H1 (cell line): ENCODE measurements at regions not wholly inside any gene's neighbourhood (a gene's known extent, or its start where the extent isn't known, plus 50 kb on each side); places are given as distances from the start of the nearest gene placed in this dataset.

Source experiments
- CTCF ChIA-PET: fragments of 300-600 bp; sonication (Branson Sonifier 250); formaldehyde crosslinking; loops from one replicate; lab custom pipeline; 2021; ENCODE audit not compliant: partially characterized antibody; lab: Charles Lee
- POLR2A ChIA-PET: fragments of 300-600 bp; sonication (Branson Sonifier 250); formaldehyde crosslinking; loops from one replicate; lab custom pipeline; 2021; ENCODE audit warnings: inconsistent platforms; ENCODE audit not compliant: partially characterized antibody; lab: Charles Lee
- DNase-seq, 2 experiments: peaks; one replicate each; pipeline versions ENCODE4 v3.0.0 to v3.0.0-alpha.2; 2010 to 2022; ENCODE audit warnings: low spot score in 2 of 2, low read depth in 1 of 2, mixed read lengths in 1 of 2
- FAIRE-seq: peaks from 2 replicates; lab custom pipeline; 2011; peaks lifted over from hg19 to GRCh38; lab: Jason Lieb, UNC
- H2AFZ ChIP-seq: 2 replicates; pipeline ENCODE4 v1.8.1; 2012; ENCODE audit warnings: low read length, inconsistent platforms
- H2AK5ac ChIP-seq: 2 replicates; pipeline ENCODE4 v1.6.1; 2013; ENCODE audit warnings: low read depth, low read length
- H2BK120ac ChIP-seq: replicated peaks from 2 replicates; pipeline ENCODE3; 2013; ENCODE audit warnings: low read depth, low read length, inconsistent platforms
- H2BK12ac ChIP-seq: 2 replicates; pipeline ENCODE4 v1.6.1; 2013; ENCODE audit warnings: low read depth, low read length
- H2BK15ac ChIP-seq: 2 replicates; pipeline ENCODE4 v1.6.1; 2013; ENCODE audit warnings: low read length
- H2BK20ac ChIP-seq: 2 replicates; pipeline ENCODE4 v1.6.1; 2013; ENCODE audit warnings: low read length
- H2BK5ac ChIP-seq: 2 replicates; pipeline ENCODE4 v1.6.1; 2013; ENCODE audit warnings: low read depth, low read length
- H3K14ac ChIP-seq: 2 replicates; pipeline ENCODE4 v1.6.1; 2013; ENCODE audit warnings: inconsistent platforms; ENCODE audit not compliant: insufficient read length
- H3K18ac ChIP-seq: 2 replicates; pipeline ENCODE4 v1.6.1; 2013; ENCODE audit warnings: low read length; ENCODE audit errors: extremely low read depth
- H3K23ac ChIP-seq: 2 replicates; pipeline ENCODE4 v1.6.1; 2013; ENCODE audit warnings: inconsistent platforms; ENCODE audit not compliant: insufficient read length
- H3K23me2 ChIP-seq: 2 replicates; pipeline ENCODE4 v1.6.1; 2013; ENCODE audit warnings: low read depth, low read length
- H3K27ac ChIP-seq: 2 replicates; pipeline ENCODE4 v1.6.1; 2011; ENCODE audit warnings: low read depth, low read length, inconsistent platforms
- H3K27me3 ChIP-seq, 4 experiments: replicated peaks in 1 of 4; 1 replicate in 1 of 4; 2 replicates in 3 of 4; pipeline versions ENCODE4 v1.6.1 to v1.8.1; 2011 to 2013; ENCODE audit warnings: low read length in 3 of 4, mild to moderate bottlenecking in 3 of 4, inconsistent platforms in 2 of 4, mixed read lengths in 2 of 4, moderate library complexity in 1 of 4; ENCODE audit not compliant: control insufficient read depth in 3 of 4, insufficient read depth in 3 of 4; ENCODE audit errors: extremely low read depth in 1 of 4
- H3K36me3 ChIP-seq, 4 experiments: 2 replicates each; pipeline versions ENCODE4 v1.6.1 to v1.8.1; 2011 to 2013; ENCODE audit warnings: mild to moderate bottlenecking in 4 of 4, low read length in 3 of 4, moderate library complexity in 2 of 4, control low read depth in 1 of 4, inconsistent platforms in 1 of 4; ENCODE audit not compliant: insufficient read depth in 4 of 4, control insufficient read depth in 2 of 4
- H3K4ac ChIP-seq: replicated peaks from 2 replicates; pipeline ENCODE3; 2013; ENCODE audit warnings: low read length, low read depth, mixed read lengths, inconsistent platforms; ENCODE audit not compliant: insufficient read length
- H3K4me1 ChIP-seq, 4 experiments: replicated peaks in 1 of 4; 1 replicate in 1 of 4; 2 replicates in 3 of 4; pipeline versions ENCODE4 v1.6.1 to v1.8.1; 2011 to 2013; ENCODE audit warnings: low read length in 3 of 4, inconsistent platforms in 2 of 4, mixed read lengths in 1 of 4; ENCODE audit not compliant: insufficient read depth in 4 of 4, control insufficient read depth in 3 of 4
- H3K4me2 ChIP-seq, 2 experiments: 2 replicates each; pipeline versions ENCODE4 v1.6.1 to v1.8.1; 2011 to 2013; ENCODE audit warnings: low read depth in 2 of 2, low read length in 2 of 2, control low read depth in 1 of 2, inconsistent platforms in 1 of 2, mild to moderate bottlenecking in 1 of 2; ENCODE audit not compliant: insufficient read depth in 1 of 2
- H3K4me3 ChIP-seq, 4 experiments: fragments of 200-600, 300-600 bp in 1 of 4; sonication (generic), shearing (Covaris generic), sonication (Bioruptor Twin) in 1 of 4; 2 replicates each; pipeline versions ENCODE4 v1.5.1 to v1.8.1; 2011 to 2016; ENCODE audit warnings: low read length in 4 of 4, low read depth in 3 of 4, control low read depth in 2 of 4, inconsistent platforms in 2 of 4, mild to moderate bottlenecking in 2 of 4, mixed read lengths in 1 of 4, moderate library complexity in 1 of 4; ENCODE audit not compliant: insufficient read depth in 2 of 4; ENCODE audit errors: extremely low read depth in 1 of 4
- H3K56ac ChIP-seq: replicated peaks from 2 replicates; pipeline ENCODE3; 2013; ENCODE audit warnings: low read depth, mild to moderate bottlenecking, mixed read lengths, low read length, inconsistent platforms; ENCODE audit not compliant: insufficient read length
- H3K79me1 ChIP-seq: 2 replicates; pipeline ENCODE4 v1.6.1; 2013; ENCODE audit warnings: low read depth, low read length, control low read depth
- H3K79me2 ChIP-seq, 2 experiments: 2 replicates each; pipeline versions ENCODE4 v1.6.1 to v1.8.1; 2012 to 2013; ENCODE audit warnings: low read length in 2 of 2, mild to moderate bottlenecking in 2 of 2, inconsistent platforms in 1 of 2; ENCODE audit not compliant: insufficient read depth in 2 of 2, control insufficient read depth in 1 of 2
- H3K9ac ChIP-seq, 4 experiments: replicated peaks in 1 of 4; 1 replicate in 1 of 4; 2 replicates in 3 of 4; pipeline versions ENCODE4 v1.6.1 to v1.8.1; 2011 to 2013; ENCODE audit warnings: low read depth in 3 of 4, low read length in 3 of 4, control low read depth in 2 of 4, mild to moderate bottlenecking in 2 of 4, moderate library complexity in 2 of 4, inconsistent platforms in 1 of 4; ENCODE audit errors: extremely low read depth in 1 of 4
- H3K9me3 ChIP-seq, 2 experiments: 2 replicates each; pipeline versions ENCODE4 v1.6.1 to v1.8.1; 2012 to 2013; ENCODE audit warnings: mild to moderate bottlenecking in 2 of 2, moderate library complexity in 2 of 2, control low read depth in 1 of 2, inconsistent platforms in 1 of 2, low read depth in 1 of 2, low read length in 1 of 2, mixed read lengths in 1 of 2; ENCODE audit not compliant: insufficient read depth in 2 of 2
- H4K20me1 ChIP-seq, 2 experiments: replicated peaks in 1 of 2; 2 replicates each; pipeline versions ENCODE3 to v1.8.1; 2011 to 2013; ENCODE audit warnings: inconsistent platforms in 2 of 2, low read length in 2 of 2, mild to moderate bottlenecking in 1 of 2; ENCODE audit not compliant: insufficient read depth in 2 of 2, control insufficient read depth in 1 of 2
- H4K5ac ChIP-seq: 2 replicates; pipeline ENCODE4 v1.6.1; 2013; ENCODE audit warnings: low read length, low read depth, mixed read lengths, inconsistent platforms; ENCODE audit not compliant: insufficient read length
- H4K8ac ChIP-seq: 2 replicates; pipeline ENCODE4 v1.8.0; 2013; ENCODE audit warnings: mild to moderate bottlenecking, moderate library complexity, low read length, inconsistent platforms; ENCODE audit not compliant: insufficient read depth; ENCODE audit errors: extremely low read depth
- H4K91ac ChIP-seq: replicated peaks from 2 replicates; pipeline ENCODE3; 2013; ENCODE audit warnings: low read length, mixed read lengths, inconsistent platforms; ENCODE audit not compliant: insufficient read length
- BCL11A ChIP-seq, 2 experiments: IDR thresholded peaks; one replicate each; pipeline ENCODE4 v1.6.1; 2011; ENCODE audit warnings: low read depth in 2 of 2, low read length in 2 of 2, mild to moderate bottlenecking in 2 of 2
- CTBP2 ChIP-seq: IDR thresholded peaks from 2 replicates; pipeline ENCODE4 v1.7.0; 2011; ENCODE audit warnings: borderline replicate concordance, mild to moderate bottlenecking, moderate library complexity, mixed read lengths, low read length; ENCODE audit not compliant: insufficient read depth, insufficient read length
- HDAC6 ChIP-seq: IDR thresholded peaks from one replicate; pipeline ENCODE4 v1.7.1; 2012; ENCODE audit warnings: low read depth, mild to moderate bottlenecking, inconsistent platforms, low read length, moderate library complexity
- MAFK ChIP-seq: IDR thresholded peaks from 2 replicates; pipeline ENCODE4 v1.6.1; 2012; ENCODE audit warnings: low read depth, mild to moderate bottlenecking, improper control_type of control experiment, low read length
- PHF8 ChIP-seq: fragments of 200-600 bp; sonication (generic); conservative IDR thresholded peaks from 2 replicates; pipeline ENCODE4 v1.7.1; 2012; ENCODE audit warnings: low read depth, mild to moderate bottlenecking, inconsistent platforms, low read length, moderate library complexity
- POLR2AphosphoS5 ChIP-seq: IDR thresholded peaks from 2 replicates; pipeline ENCODE4 v1.6.1; 2011; ENCODE audit warnings: low read depth, low read length
- RAD21 ChIP-seq, 2 experiments: IDR thresholded peaks in 1 of 2; conservative IDR thresholded peaks in 1 of 2; 2 replicates each; pipeline ENCODE4 v1.6.1; 2011; ENCODE audit warnings: low read depth in 2 of 2, low read length in 2 of 2, improper control_type of control experiment in 1 of 2, inconsistent platforms in 1 of 2, mild to moderate bottlenecking in 1 of 2, moderate library complexity in 1 of 2
- SIRT6 ChIP-seq: IDR thresholded peaks from one replicate; pipeline ENCODE4 v1.7.1; 2012; ENCODE audit warnings: low read length, inconsistent platforms
- SIX5 ChIP-seq: IDR thresholded peaks from 2 replicates; pipeline ENCODE4 v1.6.1; 2011; ENCODE audit warnings: mild to moderate bottlenecking, low read depth, low read length
- TAF7 ChIP-seq: optimal IDR thresholded peaks from 2 replicates; pipeline ENCODE3; 2011; ENCODE audit warnings: low read depth, mild to moderate bottlenecking, inconsistent platforms, low read length, moderate library complexity, borderline replicate concordance
- WGBS, 2 experiments: shearing (Covaris generic) in 1 of 2; methylation state at CpG; one replicate each; pipeline versions ENCODE4 v1.1.6 to v1.1.7; 2013 to 2015; ENCODE audit warnings: low lambda C conversion rate in 2 of 2, mixed read lengths in 2 of 2, inconsistent platforms in 1 of 2, low coverage in 1 of 2, missing lambda C conversion rate in 1 of 2; ENCODE audit not compliant: insufficient replicate concordance in 2 of 2, insufficient coverage in 1 of 2, insufficient read length in 1 of 2; ENCODE audit errors: extremely low coverage in 1 of 2, missing lambda C conversion rate in 1 of 2; 5-methylcytosine and 5-hydroxymethylcytosine counted together
- TF ChIP-seq, protein P1 (sequence below), 3 experiments: IDR thresholded peaks; 1 replicate in 2 of 3; 2 replicates in 1 of 3; pipeline versions ENCODE4 v1.5.1 to v1.6.1; 2011; ENCODE audit warnings: low read length in 3 of 3, mild to moderate bottlenecking in 3 of 3, inconsistent platforms in 2 of 3, low read depth in 1 of 3, moderate library complexity in 1 of 3; ENCODE audit not compliant: insufficient read depth in 1 of 3; ENCODE audit errors: control extremely low read depth in 1 of 3

DNA sequence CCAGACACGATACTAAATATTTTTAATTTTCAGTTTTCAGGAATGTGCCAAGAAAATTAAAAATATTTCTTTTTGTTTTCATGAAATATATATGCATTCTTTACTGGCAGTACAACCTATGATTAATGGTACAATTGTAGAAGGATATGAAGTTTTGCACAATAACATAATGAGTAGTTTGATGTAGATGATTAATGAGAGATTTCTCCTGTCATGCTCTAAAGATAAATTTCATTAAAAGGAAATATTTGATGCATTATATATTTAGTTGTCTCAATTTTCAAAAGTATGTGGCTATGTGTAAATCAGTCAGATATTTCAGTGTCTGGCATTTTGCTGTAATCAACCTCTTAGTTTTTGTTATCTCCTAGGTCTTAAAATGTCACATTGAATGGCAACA lies 940.2 kb upstream of the MDGA2 start:
- 94% methylated on average over 1 of the region's 1 CpG; no CpG with 5 or more reads in 1 of the 2 experiments for WGBS, 2 experiments
- H3K23ac ChIP-seq, result no peak overlapping the region
- H3K36me3 ChIP-seq, result no peaks in the 10 kb centered on the region
- H4K20me1 ChIP-seq, result no peaks in the 10 kb centered on the region
- no peak overlapping the region for H3K27ac ChIP-seq
- H3K27me3 ChIP-seq, result no peaks in the 10 kb centered on the region
- H2BK12ac ChIP-seq, result no peak overlapping the region
- no peak overlapping the region for H2BK120ac ChIP-seq
- no peak overlapping the region for H3K4ac ChIP-seq
- no peak overlapping the region for H3K56ac ChIP-seq
- H2AFZ ChIP-seq, result no peak overlapping the region
- no peaks in the 10 kb centered on the region for H3K4me1 ChIP-seq
- H3K18ac ChIP-seq, result no peak overlapping the region
- no peak overlapping the region for H2BK15ac ChIP-seq
- peaks cover 0 to 3% of the 10 kb centered on the region in 2 experiments; a peak in 1 of 4 replicates for H3K9me3 ChIP-seq
- no peaks in the 10 kb centered on the region for H3K79me1 ChIP-seq
- DNase-seq (no peak), FAIRE-seq (no peak)
- no peak overlapping the region for H2BK20ac ChIP-seq
- H3K4me2 ChIP-seq, result no peak overlapping the region
- no peak overlapping the region for H3K14ac ChIP-seq
- H3K23me2 ChIP-seq, result no peaks in the 10 kb centered on the region
- ChIA-PET POLR2A (no interaction called here), CTCF (interaction anchor here (1.7 to 1.8 kb wide), 2 partner anchors 79 to 698 kb away, joined by 3 to 4 read pairs; no protein-coding TSS in a partner anchor)
- H2BK5ac ChIP-seq, result no peak overlapping the region
- no peak overlapping the region for H4K5ac ChIP-seq
- H4K8ac ChIP-seq, result no peak overlapping the region
- H3K4me3 ChIP-seq, result no peak overlapping the region
- TF ChIP-seq MAFK, result no peak
- TF ChIP-seq SIX5, result no peak
- TF ChIP-seq TAF7, result no peak
- no peak for TF ChIP-seq HDAC6
- TF ChIP-seq RAD21 (IDR thresholded peaks at IDR 0.05 in 1 of 2, conservative IDR thresholded peaks at IDR 0.05 in 1 of 2; ENCODE audit: low read depth in 2 of 2, low read length in 2 of 2), result no peak
- TF ChIP-seq POLR2AphosphoS5, result no peak
- TF ChIP-seq BCL11A (IDR thresholded peaks at IDR 0.05; ENCODE audit: low read depth in 2 of 2, low read length in 2 of 2), result no peak
- TF ChIP-seq SIRT6, result no peak
- TF ChIP-seq PHF8, result no peak
- TF ChIP-seq CTBP2, result no peak
- TF ChIP-seq, protein P1, sequence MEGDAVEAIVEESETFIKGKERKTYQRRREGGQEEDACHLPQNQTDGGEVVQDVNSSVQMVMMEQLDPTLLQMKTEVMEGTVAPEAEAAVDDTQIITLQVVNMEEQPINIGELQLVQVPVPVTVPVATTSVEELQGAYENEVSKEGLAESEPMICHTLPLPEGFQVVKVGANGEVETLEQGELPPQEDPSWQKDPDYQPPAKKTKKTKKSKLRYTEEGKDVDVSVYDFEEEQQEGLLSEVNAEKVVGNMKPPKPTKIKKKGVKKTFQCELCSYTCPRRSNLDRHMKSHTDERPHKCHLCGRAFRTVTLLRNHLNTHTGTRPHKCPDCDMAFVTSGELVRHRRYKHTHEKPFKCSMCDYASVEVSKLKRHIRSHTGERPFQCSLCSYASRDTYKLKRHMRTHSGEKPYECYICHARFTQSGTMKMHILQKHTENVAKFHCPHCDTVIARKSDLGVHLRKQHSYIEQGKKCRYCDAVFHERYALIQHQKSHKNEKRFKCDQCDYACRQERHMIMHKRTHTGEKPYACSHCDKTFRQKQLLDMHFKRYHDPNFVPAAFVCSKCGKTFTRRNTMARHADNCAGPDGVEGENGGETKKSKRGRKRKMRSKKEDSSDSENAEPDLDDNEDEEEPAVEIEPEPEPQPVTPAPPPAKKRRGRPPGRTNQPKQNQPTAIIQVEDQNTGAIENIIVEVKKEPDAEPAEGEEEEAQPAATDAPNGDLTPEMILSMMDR (IDR thresholded peaks at IDR 0.05; ENCODE audit: control extremely low read depth in 1 of 3, insufficient read depth in 1 of 3, low read depth in 1 of 3, low read length in 3 of 3), result no peak
- H3K9ac ChIP-seq, result no peak overlapping the region
- H4K91ac ChIP-seq, result no peak overlapping the region
- H2AK5ac ChIP-seq, result no peak overlapping the region
- no peaks in the 10 kb centered on the region for H3K79me2 ChIP-seq
